ENCODE measurements at regions not wholly inside any gene's neighbourhood (a gene's known extent, or its start where the extent isn't known, plus 50 kb on each side); places are given as distances from the start of the nearest gene placed in this dataset.

DNA sequence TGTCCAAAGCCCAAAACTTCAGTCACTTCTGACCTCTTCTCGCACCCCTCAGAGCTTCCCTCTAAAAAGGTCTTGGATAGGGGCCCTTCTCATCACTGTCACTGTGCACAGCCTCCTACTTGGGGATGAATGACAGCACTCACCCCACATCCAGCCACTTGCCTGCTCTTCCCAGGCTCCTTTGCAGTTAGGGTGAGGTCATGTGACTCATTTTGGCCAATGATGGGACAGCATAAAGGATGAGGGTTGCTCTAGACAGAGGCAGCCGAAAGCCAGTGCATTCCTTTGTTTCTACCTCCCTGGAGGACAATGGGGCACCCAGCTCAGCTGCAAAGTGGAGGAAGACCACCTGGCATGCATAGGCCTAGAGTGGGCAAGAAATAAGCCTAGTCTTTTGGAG, 1413.3 kb downstream of the TBC1D22A start:
- no peak overlapping the region for H3K4me3 ChIP-seq (ENCODE audit: control insufficient read depth, low read depth, low read length)
- no peak for DNase-seq (ENCODE audit: low read depth)
- TF ChIP-seq, protein P1, sequence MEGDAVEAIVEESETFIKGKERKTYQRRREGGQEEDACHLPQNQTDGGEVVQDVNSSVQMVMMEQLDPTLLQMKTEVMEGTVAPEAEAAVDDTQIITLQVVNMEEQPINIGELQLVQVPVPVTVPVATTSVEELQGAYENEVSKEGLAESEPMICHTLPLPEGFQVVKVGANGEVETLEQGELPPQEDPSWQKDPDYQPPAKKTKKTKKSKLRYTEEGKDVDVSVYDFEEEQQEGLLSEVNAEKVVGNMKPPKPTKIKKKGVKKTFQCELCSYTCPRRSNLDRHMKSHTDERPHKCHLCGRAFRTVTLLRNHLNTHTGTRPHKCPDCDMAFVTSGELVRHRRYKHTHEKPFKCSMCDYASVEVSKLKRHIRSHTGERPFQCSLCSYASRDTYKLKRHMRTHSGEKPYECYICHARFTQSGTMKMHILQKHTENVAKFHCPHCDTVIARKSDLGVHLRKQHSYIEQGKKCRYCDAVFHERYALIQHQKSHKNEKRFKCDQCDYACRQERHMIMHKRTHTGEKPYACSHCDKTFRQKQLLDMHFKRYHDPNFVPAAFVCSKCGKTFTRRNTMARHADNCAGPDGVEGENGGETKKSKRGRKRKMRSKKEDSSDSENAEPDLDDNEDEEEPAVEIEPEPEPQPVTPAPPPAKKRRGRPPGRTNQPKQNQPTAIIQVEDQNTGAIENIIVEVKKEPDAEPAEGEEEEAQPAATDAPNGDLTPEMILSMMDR (IDR thresholded peaks at IDR 0.05; ENCODE audit: control insufficient read depth, insufficient read depth, low read depth, low read length, missing control alignments): no peak

DNA sequence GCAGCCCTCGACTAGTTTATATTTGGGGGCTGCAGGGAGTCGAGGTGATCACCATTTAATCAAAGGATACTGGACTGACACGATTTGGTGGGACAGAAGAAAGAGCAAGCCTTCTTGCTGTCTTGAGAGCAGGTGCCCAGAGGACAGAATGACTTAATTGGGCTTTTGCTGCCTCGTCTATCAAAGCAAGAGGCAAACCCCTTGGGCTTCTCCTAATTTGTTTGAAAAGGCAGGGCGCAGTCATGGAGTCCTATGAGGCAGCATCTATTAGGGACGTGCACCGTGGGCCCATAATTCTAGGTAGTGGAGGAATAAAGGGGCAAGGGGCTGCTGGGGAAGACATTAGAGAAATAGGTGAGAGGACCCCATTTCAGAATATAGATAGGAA, 1411.3 kb downstream of the TBC1D22A start:
- TF ChIP-seq, protein P1 (IDR thresholded peaks at IDR 0.05; ENCODE audit: control insufficient read depth, insufficient read depth, low read depth, low read length, missing control alignments): no peak
- DNase-seq (ENCODE audit: low read depth): no peak
- H3K4me3 ChIP-seq (ENCODE audit: control insufficient read depth, low read depth, low read length): no peak overlapping the region

DNA sequence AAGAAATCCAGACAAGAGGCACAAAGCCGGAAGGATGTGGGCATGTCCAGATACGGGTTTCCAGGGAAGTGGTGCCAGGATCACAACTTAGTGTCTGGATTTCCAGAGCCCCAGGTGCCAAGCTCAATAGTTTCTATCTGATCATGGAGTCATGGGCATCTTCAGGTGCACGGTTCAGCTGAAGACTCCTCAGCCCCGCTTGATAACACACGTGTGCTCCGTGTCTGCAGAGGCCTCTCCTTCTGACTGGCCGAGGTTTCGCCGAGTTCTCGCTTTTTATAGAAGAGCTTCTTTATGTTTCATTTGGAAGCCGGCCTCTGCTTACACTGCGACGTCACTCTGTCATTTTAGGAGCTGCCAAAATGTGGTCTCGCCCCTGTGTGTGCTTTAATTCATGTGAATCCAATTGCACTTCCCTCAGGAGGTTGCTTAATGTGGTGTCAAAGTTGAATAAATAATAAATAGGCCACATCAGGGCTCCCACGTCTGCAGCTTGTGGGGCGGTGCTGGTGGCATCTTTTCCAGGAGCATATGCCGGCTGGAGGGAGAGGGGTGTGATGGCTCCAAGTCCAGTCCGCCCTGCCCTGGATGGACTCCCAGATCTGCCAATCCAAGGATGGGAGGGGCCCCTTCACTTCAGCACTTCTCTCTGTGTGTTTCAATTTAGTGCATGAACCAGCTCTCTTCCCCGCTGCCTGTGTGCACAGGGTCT, 1410.8 kb downstream of the TBC1D22A start:
- TF ChIP-seq, protein P1 (IDR thresholded peaks at IDR 0.05; ENCODE audit: control insufficient read depth, insufficient read depth, low read depth, low read length, missing control alignments): no peak
- DNase-seq (ENCODE audit: low read depth): no peak
- no peak overlapping the region for H3K4me3 ChIP-seq (ENCODE audit: control insufficient read depth, low read depth, low read length)

DNA sequence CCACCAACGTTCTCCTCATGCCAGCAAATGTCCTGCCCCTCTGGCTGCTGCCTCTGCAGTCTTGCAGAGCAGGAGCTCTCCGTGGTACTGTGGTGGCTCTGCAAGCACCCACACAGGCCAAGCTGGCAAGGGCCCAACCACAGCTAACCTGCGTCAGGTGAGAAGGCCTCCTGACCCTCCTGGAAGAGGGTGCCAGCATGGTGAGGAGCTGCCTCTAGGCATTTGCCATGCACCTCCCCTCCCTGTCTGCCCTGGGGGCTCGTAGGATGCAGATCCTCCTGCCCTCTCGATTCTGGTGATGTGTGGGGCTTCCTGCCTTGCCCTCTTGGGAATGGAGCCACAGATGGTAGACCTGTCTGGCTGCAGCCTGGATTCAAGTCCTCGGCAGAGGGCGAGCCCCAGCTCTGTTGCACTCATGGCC, 1408.8 kb downstream of the TBC1D22A start:
- DNase-seq (ENCODE audit: low read depth): no peak
- TF ChIP-seq, protein P1 (IDR thresholded peaks at IDR 0.05; ENCODE audit: control insufficient read depth, insufficient read depth, low read depth, low read length, missing control alignments): no peak

DNA sequence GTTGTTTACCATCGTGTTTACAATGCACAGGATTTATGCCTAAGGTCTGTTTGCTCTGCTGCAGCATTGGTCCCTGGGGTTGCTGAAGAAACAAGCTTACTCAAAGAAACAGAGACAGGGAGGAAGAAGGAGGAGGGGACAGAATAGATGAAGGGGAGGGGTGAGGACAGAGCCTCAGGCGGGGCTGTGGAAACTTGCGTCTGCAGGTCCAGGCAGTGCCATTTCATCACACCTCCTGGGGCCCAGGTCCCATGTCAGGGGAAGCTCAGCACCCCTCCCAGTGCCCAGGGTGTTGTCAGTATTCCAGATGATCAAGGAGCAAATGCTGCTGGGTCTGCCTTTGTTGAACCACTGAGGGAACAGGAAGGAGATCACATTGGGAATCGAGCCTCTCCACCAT, 1406.8 kb downstream of the TBC1D22A start:
- TF ChIP-seq, protein P1 (IDR thresholded peaks at IDR 0.05; ENCODE audit: control insufficient read depth, insufficient read depth, low read depth, low read length, missing control alignments): no peak
- no peak overlapping the region for H3K4me3 ChIP-seq (ENCODE audit: control insufficient read depth, low read depth, low read length)
- DNase-seq (ENCODE audit: low read depth): no peak

More for the DNA sequence above, 1408.8 kb downstream of the TBC1D22A start:
- H3K4me3 ChIP-seq (ENCODE audit: control insufficient read depth, low read depth, low read length): no peak overlapping the region

DNA sequence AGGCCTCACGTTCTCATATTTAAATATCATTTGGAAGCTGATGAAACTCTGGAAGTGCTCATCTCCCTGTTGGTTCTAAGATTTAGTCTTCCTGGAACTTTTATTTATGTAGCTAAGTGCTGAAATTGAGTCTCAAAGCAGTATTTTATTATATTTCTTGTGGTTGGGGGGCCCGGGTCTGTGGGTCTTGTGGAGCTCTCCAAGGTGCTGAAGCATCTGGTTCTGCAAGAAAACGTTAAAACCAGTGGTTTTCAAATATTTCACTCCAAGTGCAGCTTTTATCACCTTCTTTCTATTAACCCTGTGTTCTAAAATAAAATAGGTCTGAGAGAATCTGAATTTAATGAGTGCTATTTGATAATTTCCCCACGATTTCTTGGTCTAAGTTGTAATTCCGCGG, 1404.8 kb downstream of the TBC1D22A start:
- TF ChIP-seq, protein P1 (IDR thresholded peaks at IDR 0.05; ENCODE audit: control insufficient read depth, insufficient read depth, low read depth, low read length, missing control alignments): no peak
- no peak for DNase-seq (ENCODE audit: low read depth)
- no peak overlapping the region for H3K4me3 ChIP-seq (ENCODE audit: control insufficient read depth, low read depth, low read length)

All from AG09309 (cell line).